H1 (cell line): ENCODE measurements at regions not wholly inside any gene's neighbourhood (a gene's known extent, or its start where the extent isn't known, plus 50 kb on each side); places are given as distances from the start of the nearest gene placed in this dataset.

Experiments used
- CTCF ChIP-seq, 3 experiments: IDR thresholded peaks; 1 replicate in 2 of 3; 2 replicates in 1 of 3; pipeline versions ENCODE4 v1.5.1 to v1.6.1; 2011; ENCODE audit warnings: low read length in 3 of 3, mild to moderate bottlenecking in 3 of 3, inconsistent platforms in 2 of 3, low read depth in 1 of 3, moderate library complexity in 1 of 3; ENCODE audit not compliant: insufficient read depth in 1 of 3; ENCODE audit errors: control extremely low read depth in 1 of 3

DNA sequence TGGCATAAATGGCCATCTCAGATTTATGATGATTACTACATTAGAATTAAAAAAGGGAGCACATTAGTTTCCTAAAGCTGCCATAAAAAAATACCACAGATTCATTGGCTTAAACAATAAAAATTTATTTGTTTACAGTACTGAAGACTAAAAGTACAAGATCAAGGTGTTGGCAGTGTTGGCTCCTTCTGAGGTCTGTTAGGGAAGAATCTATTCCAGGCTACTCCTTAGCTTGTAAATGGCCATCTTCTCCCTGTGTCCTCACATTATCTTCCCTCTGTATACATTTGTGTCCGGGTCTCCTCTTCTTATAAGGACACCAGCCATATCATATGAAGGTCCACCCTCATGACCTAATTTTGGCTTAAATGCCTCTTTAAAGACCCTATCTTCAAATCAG lies 341.0 kb downstream of the SLC7A11 start (continued):
- TF ChIP-seq CTCF (IDR thresholded peaks at IDR 0.05; ENCODE audit: control extremely low read depth in 1 of 3, insufficient read depth in 1 of 3, low read depth in 1 of 3, low read length in 3 of 3) = no peak
- TF ChIP-seq, all 59 proteins: peak for 0
